ENCODE measurements at regions not wholly inside any gene's neighbourhood (a gene's known extent, or its start where the extent isn't known, plus 50 kb on each side); places are given as distances from the start of the nearest gene placed in this dataset.

DNA sequence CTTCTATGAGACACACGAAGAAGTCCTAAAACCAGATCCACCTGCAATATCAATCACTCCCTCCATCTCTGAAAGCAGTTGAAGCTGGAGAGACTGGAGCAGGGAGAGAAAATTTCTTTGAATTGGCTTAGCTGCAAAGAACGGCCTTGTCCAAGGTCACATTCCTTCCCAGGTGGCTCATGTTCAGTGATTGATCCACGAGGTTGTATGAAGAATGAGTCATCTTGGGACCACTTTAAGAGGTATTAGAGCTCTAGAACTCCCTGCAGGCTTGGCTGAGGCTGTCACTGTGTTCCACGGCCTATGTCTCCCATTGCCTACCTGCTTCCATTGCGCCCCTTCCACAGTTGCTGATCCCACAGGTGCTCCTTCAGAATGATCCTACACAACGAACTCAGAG is 68.2 kb downstream of the HMHB1 start:
- Histone ChIP-seq H3K79me1 (ENCODE audit: insufficient read depth, low read depth, low read length, poor library complexity, severe bottlenecking) (no peaks in the 10 kb centered on the region), H3K4me1 (ENCODE audit: insufficient read depth, low read length) (no peaks in the 10 kb centered on the region), H3K56ac (ENCODE audit: insufficient read length, low read depth, low read length) (no peak overlapping the region), H3K18ac (ENCODE audit: insufficient read length, low read depth, low read length) (no peak overlapping the region), H3K4ac (ENCODE audit: low read depth, low read length) (no peak overlapping the region), H3T11ph (ENCODE audit: low read length) (no peak overlapping the region), H2BK120ac (ENCODE audit: low read depth, low read length, poor library complexity, severe bottlenecking) (no peak overlapping the region), H3K23ac (ENCODE audit: insufficient read length, low read depth, low read length) (no peak overlapping the region), H3K14ac (ENCODE audit: insufficient read depth, low read length) (no peak overlapping the region), H2BK20ac (ENCODE audit: low read depth, low read length, poor library complexity, severe bottlenecking) (no peak overlapping the region), H3K9me3 (ENCODE audit: control insufficient read depth, low read depth, low read length) (no peaks in the 10 kb centered on the region), H2AK5ac (ENCODE audit: insufficient read length, low read length) (no peak overlapping the region), H3K27me3 (ENCODE audit: insufficient read depth, low read length) (no peaks in the 10 kb centered on the region), H4K8ac (replicated peaks; ENCODE audit: insufficient read length, low read depth, low read length) (no peak overlapping the region), H3K23me2 (ENCODE audit: insufficient read length, low read depth, low read length, poor library complexity, severe bottlenecking) (no peaks in the 10 kb centered on the region), H3K79me2 (ENCODE audit: insufficient read depth, low read length) (no peaks in the 10 kb centered on the region), H2AFZ (ENCODE audit: low read length) (no peak overlapping the region), H3K27ac (ENCODE audit: insufficient read length, low read depth, low read length) (no peak overlapping the region), H2BK5ac (ENCODE audit: insufficient read length, low read length) (no peak overlapping the region), H4K91ac (ENCODE audit: insufficient read length, low read depth, low read length) (no peak overlapping the region), H4K5ac (ENCODE audit: insufficient read length, low read depth, low read length) (no peak overlapping the region), H2BK12ac (ENCODE audit: insufficient read length, low read depth, low read length) (no peak overlapping the region), H3K9ac (ENCODE audit: extremely low read depth, insufficient read length, low read length) (no peak overlapping the region), H4K20me1 (ENCODE audit: control insufficient read depth, insufficient read depth, insufficient read length) (no peaks in the 10 kb centered on the region), H2BK15ac (ENCODE audit: low read depth, low read length) (no peak overlapping the region), H3K4me2 (ENCODE audit: insufficient read depth, insufficient read length, low read length) (no peak overlapping the region)
- Mint-ChIP-seq H3K27me3 (ENCODE audit: low read depth) (no peaks in the 10 kb centered on the region), H3K4me1 (peaks cover 3 to 5% of the 10 kb centered on the region in 2 experiments; a peak in 3 of 4 replicates), H3K4me3 (no peak overlapping the region), H3K9me3 (no peaks in the 10 kb centered on the region; a peak in 1 of 5 replicates), H3K27ac (no peak overlapping the region), H3K36me3 (ENCODE audit: insufficient read depth in 1 of 3, low read depth in 3 of 3) (peaks cover 0 to 2% (median 0%) of the 10 kb centered on the region in 3 experiments; a peak in 1 of 7 replicates)
- no CpG with 5 or more reads among the region's 6 CpGs for WGBS (ENCODE audit: extremely low coverage, insufficient read length, low lambda C conversion rate)
- TF ChIP-seq, protein P1, sequence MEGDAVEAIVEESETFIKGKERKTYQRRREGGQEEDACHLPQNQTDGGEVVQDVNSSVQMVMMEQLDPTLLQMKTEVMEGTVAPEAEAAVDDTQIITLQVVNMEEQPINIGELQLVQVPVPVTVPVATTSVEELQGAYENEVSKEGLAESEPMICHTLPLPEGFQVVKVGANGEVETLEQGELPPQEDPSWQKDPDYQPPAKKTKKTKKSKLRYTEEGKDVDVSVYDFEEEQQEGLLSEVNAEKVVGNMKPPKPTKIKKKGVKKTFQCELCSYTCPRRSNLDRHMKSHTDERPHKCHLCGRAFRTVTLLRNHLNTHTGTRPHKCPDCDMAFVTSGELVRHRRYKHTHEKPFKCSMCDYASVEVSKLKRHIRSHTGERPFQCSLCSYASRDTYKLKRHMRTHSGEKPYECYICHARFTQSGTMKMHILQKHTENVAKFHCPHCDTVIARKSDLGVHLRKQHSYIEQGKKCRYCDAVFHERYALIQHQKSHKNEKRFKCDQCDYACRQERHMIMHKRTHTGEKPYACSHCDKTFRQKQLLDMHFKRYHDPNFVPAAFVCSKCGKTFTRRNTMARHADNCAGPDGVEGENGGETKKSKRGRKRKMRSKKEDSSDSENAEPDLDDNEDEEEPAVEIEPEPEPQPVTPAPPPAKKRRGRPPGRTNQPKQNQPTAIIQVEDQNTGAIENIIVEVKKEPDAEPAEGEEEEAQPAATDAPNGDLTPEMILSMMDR (conservative IDR thresholded peaks at IDR 0.05) = no peak
- no peak for DNase-seq
